Esophagus squamous epithelium (tissue), 5 donors: ENCODE measurements at regions not wholly inside any gene's neighbourhood (a gene's known extent, or its start where the extent isn't known, plus 50 kb on each side); places are given as distances from the start of the nearest gene placed in this dataset.

Source experiments
- DNase-seq: peaks from one replicate; lab custom pipeline; 2025; lab: John Stamatoyannopoulos, UW
- H3K27ac ChIP-seq, 4 donors: fragments of 200-600 bp; sonication (generic); one replicate each; pipeline ENCODE4 v1.5.1; 2016 to 2019; ENCODE audit warnings: mild to moderate bottlenecking in 1 of 4
- H3K27me3 ChIP-seq, 4 donors: fragments of 200-600 bp; sonication (generic); 1 replicate in 3 of 4; 2 replicates in 1 of 4; pipeline versions ENCODE4 v1.5.1 to v1.6.0; 2017 to 2021; ENCODE audit warnings: antibody characterized with exemption in 1 of 4
- H3K36me3 ChIP-seq, 3 donors: fragments of 200-600 bp; sonication (generic); one replicate each; pipeline ENCODE4 v1.5.1; 2016 to 2019
- H3K4me1 ChIP-seq, 3 donors: fragments of 200-600 bp; sonication (generic); one replicate each; pipeline ENCODE4 v1.5.1; 2017 to 2019
- H3K4me3 ChIP-seq, 4 donors: fragments of 200-600 bp; sonication (generic); 1 replicate in 3 of 4; 2 replicates in 1 of 4; pipeline ENCODE4 v1.5.1; 2016 to 2019; ENCODE audit warnings: mild to moderate bottlenecking in 2 of 4, moderate library complexity in 1 of 4
- H3K9me3 ChIP-seq, 3 donors: fragments of 200-600 bp; sonication (generic); one replicate each; pipeline ENCODE4 v1.5.1; 2016 to 2019
- POLR2A ChIP-seq, 4 donors: fragments of 450-650 bp; IDR thresholded peaks; one replicate each; pipeline ENCODE4 v1.6.1; 2017; ENCODE audit warnings: antibody characterized with exemption in 4 of 4, mild to moderate bottlenecking in 4 of 4, moderate library complexity in 3 of 4
- WGBS, 2 donors: methylation state at CpG; one replicate each; pipeline ENCODE4 v1.1.5; 2018; 5-methylcytosine and 5-hydroxymethylcytosine counted together
- intact Hi-C: fragments of 100-400 bp; cut with DNase I; formaldehyde crosslinking; loops from one replicate; pipeline ENCODE4 v1.15.0; 2022
- TF ChIP-seq, protein P1 (sequence below), 6 experiments: fragments of 450-650 bp in 4 of 6; fragments of 200-600 bp in 2 of 6; sonication (generic) in 2 of 6; IDR thresholded peaks; one replicate each; pipeline ENCODE4 v1.5.1; 2016 to 2019; ENCODE audit warnings: antibody characterized with exemption in 6 of 6, mild to moderate bottlenecking in 4 of 6, moderate library complexity in 4 of 6
- donor health status: DM: yes; HTN: yes; CAD: no.

- TF ChIP-seq POLR2A (IDR thresholded peaks at IDR 0.05) = no peak
- TF ChIP-seq, protein P1, sequence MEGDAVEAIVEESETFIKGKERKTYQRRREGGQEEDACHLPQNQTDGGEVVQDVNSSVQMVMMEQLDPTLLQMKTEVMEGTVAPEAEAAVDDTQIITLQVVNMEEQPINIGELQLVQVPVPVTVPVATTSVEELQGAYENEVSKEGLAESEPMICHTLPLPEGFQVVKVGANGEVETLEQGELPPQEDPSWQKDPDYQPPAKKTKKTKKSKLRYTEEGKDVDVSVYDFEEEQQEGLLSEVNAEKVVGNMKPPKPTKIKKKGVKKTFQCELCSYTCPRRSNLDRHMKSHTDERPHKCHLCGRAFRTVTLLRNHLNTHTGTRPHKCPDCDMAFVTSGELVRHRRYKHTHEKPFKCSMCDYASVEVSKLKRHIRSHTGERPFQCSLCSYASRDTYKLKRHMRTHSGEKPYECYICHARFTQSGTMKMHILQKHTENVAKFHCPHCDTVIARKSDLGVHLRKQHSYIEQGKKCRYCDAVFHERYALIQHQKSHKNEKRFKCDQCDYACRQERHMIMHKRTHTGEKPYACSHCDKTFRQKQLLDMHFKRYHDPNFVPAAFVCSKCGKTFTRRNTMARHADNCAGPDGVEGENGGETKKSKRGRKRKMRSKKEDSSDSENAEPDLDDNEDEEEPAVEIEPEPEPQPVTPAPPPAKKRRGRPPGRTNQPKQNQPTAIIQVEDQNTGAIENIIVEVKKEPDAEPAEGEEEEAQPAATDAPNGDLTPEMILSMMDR (IDR thresholded peaks at IDR 0.05) = no peak
- no peaks in the 10 kb centered on the region for H3K9me3 ChIP-seq
- H3K4me3 ChIP-seq = no peak overlapping the region
- no peaks in the 10 kb centered on the region for H3K27me3 ChIP-seq
- intact Hi-C loops = no loop called here
- H3K27ac ChIP-seq = no peak overlapping the region
- H3K36me3 ChIP-seq = no peaks in the 10 kb centered on the region
- H3K4me1 ChIP-seq = no peaks in the 10 kb centered on the region
- no peak for DNase-seq
- 33 to 35% methylated on average over 1 of the region's 1 CpG for WGBS, 2 donors
Observed at GRCh38 chr14:84782902-84783301, 747.0 kb upstream of the FLRT2 start.

- no peak overlapping the region for H3K4me3 ChIP-seq
- TF ChIP-seq, protein P1 (IDR thresholded peaks at IDR 0.05) = no peak
- TF ChIP-seq POLR2A (IDR thresholded peaks at IDR 0.05) = no peak
- H3K27ac ChIP-seq = no peak overlapping the region
- H3K27me3 ChIP-seq = no peaks in the 10 kb centered on the region
- H3K4me1 ChIP-seq = no peaks in the 10 kb centered on the region
- H3K9me3 ChIP-seq = no peaks in the 10 kb centered on the region
- H3K36me3 ChIP-seq = no peaks in the 10 kb centered on the region
- intact Hi-C loops = no loop called here
- WGBS, 2 donors = 33 to 62% methylated on average over 1 of the region's 1 CpG
- no peak for DNase-seq
Observed at GRCh38 chr14:84783511-84783910, 746.4 kb upstream of the FLRT2 start.

- H3K36me3 ChIP-seq = no peaks in the 10 kb centered on the region
- H3K4me3 ChIP-seq = no peak overlapping the region
- H3K27ac ChIP-seq = no peak overlapping the region
- no peaks in the 10 kb centered on the region for H3K9me3 ChIP-seq
- no peaks in the 10 kb centered on the region for H3K27me3 ChIP-seq
- H3K4me1 ChIP-seq = no peaks in the 10 kb centered on the region
- no peak for DNase-seq
- TF ChIP-seq, protein P1 (IDR thresholded peaks at IDR 0.05) = no peak
- TF ChIP-seq POLR2A (IDR thresholded peaks at IDR 0.05) = no peak
- intact Hi-C loops = no loop called here
Observed at GRCh38 chr14:84785996-84786395, 743.9 kb upstream of the FLRT2 start.

- 83 to 86% methylated on average over 1 of the region's 1 CpG for WGBS, 2 donors
- no peak for TF ChIP-seq POLR2A (IDR thresholded peaks at IDR 0.05)
- TF ChIP-seq, protein P1 (IDR thresholded peaks at IDR 0.05) = no peak
- Histone ChIP-seq H3K9me3 (no peaks in the 10 kb centered on the region), H3K4me1 (no peaks in the 10 kb centered on the region), H3K27ac (no peak overlapping the region), H3K36me3 (no peaks in the 10 kb centered on the region), H3K27me3 (no peaks in the 10 kb centered on the region), H3K4me3 (no peak overlapping the region)
- intact Hi-C loops = no loop called here
- DNase-seq = no peak
Observed at GRCh38 chr14:84789012-84789411, 740.9 kb upstream of the FLRT2 start.

- Histone ChIP-seq H3K36me3 (no peaks in the 10 kb centered on the region), H3K27ac (no peak overlapping the region), H3K4me3 (no peak overlapping the region), H3K27me3 (no peaks in the 10 kb centered on the region), H3K4me1 (no peaks in the 10 kb centered on the region), H3K9me3 (no peaks in the 10 kb centered on the region)
- DNase-seq = no peak
- 77 to 84% methylated on average over 4 of the region's 4 CpGs for WGBS, 2 donors
- no peak for TF ChIP-seq POLR2A (IDR thresholded peaks at IDR 0.05)
- TF ChIP-seq, protein P1 (IDR thresholded peaks at IDR 0.05) = no peak
- intact Hi-C loops = no loop called here
Observed at GRCh38 chr14:84792722-84793410, 737.1 kb upstream of the FLRT2 start.
